ENCODE measurements at regions not wholly inside any gene's neighbourhood (a gene's known extent, or its start where the extent isn't known, plus 50 kb on each side); places are given as distances from the start of the nearest gene placed in this dataset.

GRCh38 chr2:128773641-128774319 lies 455.1 kb upstream of the HS6ST1 start:
- no peak for DNase-seq

GRCh38 chr2:128774320-128775216 lies 455.9 kb upstream of the HS6ST1 start:
- DNase-seq, result no peak

GRCh38 chr2:128775217-128775913 lies 456.7 kb upstream of the HS6ST1 start:
- DNase-seq, result no peak

GRCh38 chr2:128775914-128776285 lies 457.2 kb upstream of the HS6ST1 start:
- DNase-seq, result no peak

GRCh38 chr2:128776461-128777195 lies 458.0 kb upstream of the HS6ST1 start:
- DNase-seq, result no peak

- no peak for DNase-seq
These were observed 458.7 kb upstream of the HS6ST1 start for GRCh38 chr2:128777196-128778035.

GRCh38 chr2:128778843-128779242 lies 460.2 kb upstream of the HS6ST1 start:
- DNase-seq, result no peak

GRCh38 chr2:128779301-128780095 lies 460.8 kb upstream of the HS6ST1 start:
- DNase-seq, result no peak

- no peak for DNase-seq
These were observed 461.9 kb upstream of the HS6ST1 start for GRCh38 chr2:128780434-128781080.

GRCh38 chr2:128781166-128781565 lies 462.5 kb upstream of the HS6ST1 start:
- no peak for DNase-seq

GRCh38 chr2:128781585-128782385 lies 463.1 kb upstream of the HS6ST1 start:
- no peak for DNase-seq

- no peak for DNase-seq
These were observed 463.9 kb upstream of the HS6ST1 start for GRCh38 chr2:128782411-128783192.

- no peak for DNase-seq
These were observed 464.6 kb upstream of the HS6ST1 start for GRCh38 chr2:128783193-128783671.

- no peak for DNase-seq
These were observed 465.2 kb upstream of the HS6ST1 start for GRCh38 chr2:128783896-128784295.

- no peak for DNase-seq
These were observed 466.1 kb upstream of the HS6ST1 start for GRCh38 chr2:128784626-128785306.

GRCh38 chr2:128786316-128786715 lies 467.6 kb upstream of the HS6ST1 start:
- DNase-seq, result no peak

GRCh38 chr2:128786741-128787478 lies 468.2 kb upstream of the HS6ST1 start:
- no peak for DNase-seq

Measured in T-helper 9 cell (primary cell).